Gastroesophageal sphincter (tissue), 4 donors: ENCODE measurements at regions not wholly inside any gene's neighbourhood (a gene's known extent, or its start where the extent isn't known, plus 50 kb on each side); places are given as distances from the start of the nearest gene placed in this dataset.

ENCODE experiments used
- ATAC-seq: fragments of 150-250 bp; one replicate; pipeline ENCODE4 v1.9.1; 2016; ENCODE audit warnings: mild to moderate bottlenecking, moderate library complexity
- H3K27ac ChIP-seq, 4 donors: fragments of 200-600 bp; sonication (generic) in 3 of 4; 1 replicate in 3 of 4; 2 replicates in 1 of 4; pipeline ENCODE4 v1.5.1; 2016 to 2019
- H3K27me3 ChIP-seq: fragments of 200-600 bp; sonication (generic); one replicate; pipeline ENCODE4 v1.5.1; 2019
- H3K36me3 ChIP-seq, 2 donors: fragments of 200-600 bp; sonication (generic); one replicate each; pipeline ENCODE4 v1.5.1; 2019; ENCODE audit warnings: control low read depth in 1 of 2
- H3K4me1 ChIP-seq, 3 donors: fragments of 200-600 bp; sonication (generic); 1 replicate in 2 of 3; 2 replicates in 1 of 3; pipeline ENCODE4 v1.5.1; 2016 to 2019; ENCODE audit warnings: control low read depth in 2 of 3
- H3K4me3 ChIP-seq, 2 donors: fragments of 200-600 bp; sonication (generic); one replicate each; pipeline ENCODE4 v1.5.1; 2019; ENCODE audit warnings: mild to moderate bottlenecking in 1 of 2, moderate library complexity in 1 of 2
- H3K9me3 ChIP-seq, 3 donors: fragments of 200-600 bp; sonication (generic); one replicate each; pipeline ENCODE4 v1.5.1; 2017 to 2019; ENCODE audit warnings: control low read depth in 2 of 3
- CTCF ChIP-seq, 4 experiments: fragments of 200-600 bp in 2 of 4; fragments of 450-650 bp in 2 of 4; sonication (generic) in 1 of 4; IDR thresholded peaks; one replicate each; pipeline ENCODE4 v1.5.1; 2017 to 2019; ENCODE audit warnings: antibody characterized with exemption in 4 of 4, mild to moderate bottlenecking in 2 of 4, moderate library complexity in 2 of 4
- EP300 ChIP-seq: sonication (generic); formaldehyde crosslinking; IDR thresholded peaks from one replicate; pipeline ENCODE4 v1.6.1; 2017; ENCODE audit warnings: antibody characterized with exemption, mild to moderate bottlenecking
- POLR2A ChIP-seq, 2 donors: fragments of 450-650 bp; IDR thresholded peaks; one replicate each; pipeline ENCODE4 v1.6.1; 2017; ENCODE audit warnings: antibody characterized with exemption in 2 of 2, mild to moderate bottlenecking in 2 of 2, moderate library complexity in 1 of 2
- POLR2AphosphoS5 ChIP-seq: sonication (generic); formaldehyde crosslinking; IDR thresholded peaks from one replicate; pipeline ENCODE4 v1.6.1; 2017; ENCODE audit warnings: antibody characterized with exemption
- WGBS, 2 donors: methylation state at CpG; one replicate each; pipeline ENCODE4 v1.1.5; 2018; ENCODE audit warnings: low coverage in 1 of 2; 5-methylcytosine and 5-hydroxymethylcytosine counted together

- H3K4me3 ChIP-seq: no peak overlapping the region
- TF ChIP-seq POLR2A (IDR thresholded peaks at IDR 0.05) (no peak), CTCF (IDR thresholded peaks at IDR 0.05) (no peak), EP300 (no peak), POLR2AphosphoS5 (no peak)
- H3K27ac ChIP-seq: peak overlapping the region in 3 of 4 donors; percentile 18 to 40 (median 37)
- H3K4me1 ChIP-seq: peaks cover 0 to 20% (median 0%) of the 10 kb centered on the region in 3 donors
- no peaks in the 10 kb centered on the region for H3K36me3 ChIP-seq
- H3K9me3 ChIP-seq: no peaks in the 10 kb centered on the region
- ATAC-seq: peak; percentile 23
- peaks cover 22% of the 10 kb centered on the region for H3K27me3 ChIP-seq
- 61 to 64% methylated on average over 6 to 12 of the region's 15 CpGs for WGBS, 2 donors
These were observed 254.4 kb upstream of the PMEPA1 start for GRCh38 chr20:57964011-57964862.

- Histone ChIP-seq H3K27ac (no peak overlapping the region), H3K4me3 (no peak overlapping the region), H3K36me3 (no peaks in the 10 kb centered on the region), H3K9me3 (no peaks in the 10 kb centered on the region), H3K4me1 (peaks cover 0 to 30% (median 2%) of the 10 kb centered on the region in 3 donors), H3K27me3 (peaks cover 6% of the 10 kb centered on the region)
- WGBS, 2 donors: 62 to 67% methylated on average over 5 to 9 of the region's 19 CpGs
- no peak for ATAC-seq
- no peak for TF ChIP-seq POLR2A (IDR thresholded peaks at IDR 0.05)
- no peak for TF ChIP-seq POLR2AphosphoS5
- no peak for TF ChIP-seq CTCF (IDR thresholded peaks at IDR 0.05)
- no peak for TF ChIP-seq EP300
These were observed 251.2 kb upstream of the PMEPA1 start for GRCh38 chr20:57960803-57961575.

GRCh38 chr20:57959589-57959988 lies 249.8 kb upstream of the PMEPA1 start:
- ATAC-seq: no peak
- peak overlapping the region in 3 of 4 donors; percentile 6 to 68 (median 12) for H3K27ac ChIP-seq
- 43 to 62% methylated on average over 1 to 2 of the region's 4 CpGs for WGBS, 2 donors
- H3K36me3 ChIP-seq: no peaks in the 10 kb centered on the region
- H3K27me3 ChIP-seq: no peaks in the 10 kb centered on the region
- no peaks in the 10 kb centered on the region for H3K9me3 ChIP-seq
- no peak overlapping the region for H3K4me3 ChIP-seq
- peaks cover 0 to 30% (median 2%) of the 10 kb centered on the region in 3 donors for H3K4me1 ChIP-seq
- TF ChIP-seq CTCF (IDR thresholded peaks at IDR 0.05) (no peak), POLR2AphosphoS5 (no peak), EP300 (no peak), POLR2A (IDR thresholded peaks at IDR 0.05) (no peak)

- Histone ChIP-seq H3K9me3 (no peaks in the 10 kb centered on the region), H3K27me3 (no peaks in the 10 kb centered on the region), H3K36me3 (no peaks in the 10 kb centered on the region), H3K4me1 (peaks cover 0 to 27% (median 2%) of the 10 kb centered on the region in 3 donors), H3K4me3 (no peak overlapping the region), H3K27ac (peak overlapping the region in 3 of 4 donors; percentile 6 to 68 (median 12))
- ATAC-seq: peak; percentile 24
- TF ChIP-seq POLR2A (IDR thresholded peaks at IDR 0.05) (no peak), POLR2AphosphoS5 (peak; percentile 56)
- 36 to 62% methylated on average over 8 to 11 of the region's 12 CpGs for WGBS, 2 donors
These were observed 249.2 kb upstream of the PMEPA1 start for GRCh38 chr20:57959018-57959417.

- 60 to 81% methylated on average over 3 of the region's 3 CpGs for WGBS, 2 donors
These were observed 248.2 kb upstream of the PMEPA1 start for GRCh38 chr20:57958050-57958420.

More at GRCh38 chr20:57958050-57958420, 248.2 kb upstream of the PMEPA1 start:
- Histone ChIP-seq H3K27me3 (no peaks in the 10 kb centered on the region), H3K9me3 (no peaks in the 10 kb centered on the region), H3K36me3 (no peaks in the 10 kb centered on the region), H3K4me3 (no peak overlapping the region), H3K27ac (peak overlapping the region in 1 of 4 donors; percentile 26), H3K4me1 (peaks cover 0 to 19% (median 2%) of the 10 kb centered on the region in 3 donors)
- no peak for ATAC-seq
- TF ChIP-seq CTCF (IDR thresholded peaks at IDR 0.05) (no peak), POLR2A (IDR thresholded peaks at IDR 0.05) (no peak), POLR2AphosphoS5 (no peak), EP300 (no peak)
